GM12874 (cell line): ENCODE measurements at regions not wholly inside any gene's neighbourhood (a gene's known extent, or its start where the extent isn't known, plus 50 kb on each side); places are given as distances from the start of the nearest gene placed in this dataset.

ENCODE experiments used
- TF ChIP-seq, protein P1 (sequence below): IDR thresholded peaks from 2 replicates; pipeline ENCODE4 v1.5.1; 2011; ENCODE audit warnings: low read depth, mild to moderate bottlenecking, control low read depth, low read length, moderate library complexity; ENCODE audit not compliant: insufficient read depth

DNA sequence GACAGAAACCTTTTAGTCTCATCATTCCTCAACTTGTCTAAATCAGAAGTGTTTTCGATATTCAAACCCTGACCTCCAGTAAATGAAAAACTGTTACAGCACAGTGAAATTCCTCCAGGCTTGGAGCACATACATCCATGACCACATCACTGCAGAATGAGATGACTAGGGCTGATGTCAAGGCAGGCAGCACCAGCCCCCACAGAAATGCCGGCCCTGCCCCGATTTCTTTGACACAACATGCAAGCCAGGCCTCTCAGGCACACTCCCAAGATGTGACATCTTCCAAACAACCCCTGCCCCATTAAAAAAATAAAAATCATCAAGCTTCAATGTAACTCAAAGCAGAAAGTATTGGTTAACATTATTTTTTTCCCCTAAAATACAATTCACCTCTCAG is 103.3 kb downstream of the CTAGE1 start:
- TF ChIP-seq, protein P1, sequence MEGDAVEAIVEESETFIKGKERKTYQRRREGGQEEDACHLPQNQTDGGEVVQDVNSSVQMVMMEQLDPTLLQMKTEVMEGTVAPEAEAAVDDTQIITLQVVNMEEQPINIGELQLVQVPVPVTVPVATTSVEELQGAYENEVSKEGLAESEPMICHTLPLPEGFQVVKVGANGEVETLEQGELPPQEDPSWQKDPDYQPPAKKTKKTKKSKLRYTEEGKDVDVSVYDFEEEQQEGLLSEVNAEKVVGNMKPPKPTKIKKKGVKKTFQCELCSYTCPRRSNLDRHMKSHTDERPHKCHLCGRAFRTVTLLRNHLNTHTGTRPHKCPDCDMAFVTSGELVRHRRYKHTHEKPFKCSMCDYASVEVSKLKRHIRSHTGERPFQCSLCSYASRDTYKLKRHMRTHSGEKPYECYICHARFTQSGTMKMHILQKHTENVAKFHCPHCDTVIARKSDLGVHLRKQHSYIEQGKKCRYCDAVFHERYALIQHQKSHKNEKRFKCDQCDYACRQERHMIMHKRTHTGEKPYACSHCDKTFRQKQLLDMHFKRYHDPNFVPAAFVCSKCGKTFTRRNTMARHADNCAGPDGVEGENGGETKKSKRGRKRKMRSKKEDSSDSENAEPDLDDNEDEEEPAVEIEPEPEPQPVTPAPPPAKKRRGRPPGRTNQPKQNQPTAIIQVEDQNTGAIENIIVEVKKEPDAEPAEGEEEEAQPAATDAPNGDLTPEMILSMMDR, result no peak

DNA sequence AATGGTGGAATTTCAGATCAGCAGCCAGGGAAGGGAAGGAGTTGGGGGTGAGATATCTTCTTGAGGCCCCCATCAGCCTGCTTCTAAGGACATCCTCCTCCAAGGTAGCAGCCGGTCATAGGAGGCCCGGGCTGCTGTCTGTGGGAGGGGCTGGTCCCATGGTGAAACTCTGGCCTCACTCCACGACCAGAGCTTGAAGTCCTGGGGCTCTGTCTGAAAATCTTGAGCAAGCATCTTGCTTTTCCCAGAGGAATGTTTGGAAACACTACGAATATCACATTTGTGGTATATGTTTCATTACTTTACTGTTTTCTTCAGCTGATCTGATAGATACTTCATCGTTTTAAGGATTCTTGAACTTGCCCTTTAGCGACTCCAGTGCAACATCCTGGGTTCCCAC is 103.7 kb downstream of the CTAGE1 start:
- TF ChIP-seq, protein P1, result no peak

DNA sequence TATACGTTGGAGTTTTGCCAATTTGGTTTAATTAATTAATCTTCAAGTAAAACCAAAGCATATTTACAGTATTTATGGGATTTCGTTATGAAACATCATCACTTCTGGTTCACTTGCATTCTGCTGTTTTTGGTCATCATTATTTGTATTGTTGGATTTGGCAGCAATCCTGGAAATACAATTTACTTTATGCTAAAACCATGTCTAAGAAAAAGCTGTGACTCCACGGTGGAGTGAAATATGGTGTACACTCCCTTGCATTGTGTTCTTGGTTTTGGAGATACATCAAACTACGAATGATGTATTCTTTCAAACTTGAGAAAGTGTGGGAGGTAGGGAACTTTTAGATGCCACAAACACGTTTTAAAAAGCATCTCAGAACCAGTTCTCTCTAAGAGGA is 106.4 kb downstream of the CTAGE1 start:
- TF ChIP-seq, protein P1, result no peak

DNA sequence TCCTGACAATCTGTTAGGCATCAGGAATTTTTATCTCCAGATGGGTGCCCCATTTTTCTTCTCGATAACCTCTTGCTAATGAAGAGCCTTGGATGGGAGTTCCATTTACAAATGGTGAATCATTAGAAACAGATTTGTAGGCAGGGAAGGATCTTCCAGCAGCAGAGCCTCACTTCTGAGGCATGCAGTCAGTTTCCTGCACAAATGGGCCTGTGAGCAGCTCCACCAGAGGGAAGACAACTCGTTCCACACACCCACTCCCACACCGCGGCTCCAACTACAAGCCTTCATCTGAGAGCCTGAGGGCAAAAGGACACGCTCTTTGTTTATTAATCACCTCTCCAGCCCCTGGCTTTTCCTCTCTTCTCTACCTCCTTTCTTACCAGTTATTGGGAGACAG is 108.5 kb downstream of the CTAGE1 start:
- TF ChIP-seq, protein P1, result no peak

DNA sequence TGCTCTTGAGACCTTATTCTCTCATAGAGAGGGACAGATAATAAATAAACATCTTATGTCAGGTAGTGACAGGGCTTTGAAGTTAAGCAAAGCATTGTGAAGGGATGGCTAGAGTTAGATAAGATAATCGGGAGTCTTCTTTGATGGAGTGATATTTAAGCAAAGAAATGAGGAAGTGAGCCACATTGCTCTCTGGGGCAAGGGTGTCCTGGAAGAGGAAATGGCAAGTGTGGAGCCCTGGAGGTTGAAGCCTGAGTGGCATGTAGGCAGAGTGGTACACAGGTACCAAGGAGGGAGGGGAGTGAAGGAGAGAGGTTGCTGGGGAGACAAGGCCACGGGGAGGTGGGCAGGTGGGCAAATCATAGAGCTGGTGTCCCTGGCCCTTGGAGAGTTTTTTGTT is 110.2 kb downstream of the CTAGE1 start:
- TF ChIP-seq, protein P1, result no peak

DNA sequence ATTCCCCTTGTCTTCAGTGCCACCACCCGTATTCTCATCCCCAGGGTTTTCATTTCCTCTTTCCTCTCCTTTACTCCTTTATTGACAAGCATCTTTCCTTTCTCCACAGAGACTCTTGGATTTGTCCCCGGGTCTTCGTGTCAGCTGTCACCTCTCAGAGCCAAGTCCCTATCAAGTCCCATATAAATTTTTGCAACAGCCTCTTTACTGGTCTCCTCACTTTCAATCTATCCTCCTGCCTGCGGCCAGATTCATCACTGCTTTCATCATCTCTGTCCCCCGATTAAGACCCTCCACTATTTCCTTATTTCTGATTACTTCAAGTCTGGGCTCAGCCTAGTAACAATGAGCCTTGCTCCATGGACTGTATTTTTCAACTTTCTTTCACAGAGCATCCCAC is 113.8 kb downstream of the CTAGE1 start:
- TF ChIP-seq, protein P1, result no peak

DNA sequence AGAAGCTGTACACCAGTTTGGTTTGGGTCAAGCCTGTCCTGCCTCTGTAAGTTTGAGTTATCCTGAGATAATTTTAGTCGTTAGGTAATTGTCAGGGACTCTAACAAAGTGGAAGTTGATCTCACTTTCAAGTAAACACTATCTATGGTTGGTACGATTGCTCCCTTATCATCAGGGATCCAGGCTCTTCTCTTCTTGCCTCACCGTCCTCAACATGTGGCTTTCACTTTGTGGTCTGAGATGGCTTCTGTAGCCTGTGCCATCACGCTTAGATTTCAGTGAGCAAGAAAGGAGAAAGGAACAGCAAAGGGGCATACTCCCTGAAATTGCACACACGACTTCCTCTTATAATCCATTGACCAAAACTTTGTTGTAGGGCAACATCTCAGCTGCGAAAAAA is 115.6 kb downstream of the CTAGE1 start:
- TF ChIP-seq, protein P1, result no peak
